ENCODE measurements at regions not wholly inside any gene's neighbourhood (a gene's known extent, or its start where the extent isn't known, plus 50 kb on each side); places are given as distances from the start of the nearest gene placed in this dataset.

GRCh38 chr4:181682367-181683047 is 560.7 kb upstream of the TENM3 start:
- Histone ChIP-seq H3K4me1 (ENCODE audit: control insufficient read depth in 1 of 2, extremely low read depth in 1 of 2, insufficient read depth in 2 of 2, low read length in 2 of 2) (no peaks in the 10 kb centered on the region), H3K9me3 (no peaks in the 10 kb centered on the region), H3K27me3 (replicated peaks in 1 of 2; ENCODE audit: control insufficient read depth in 2 of 2, extremely low read depth in 1 of 2, insufficient read depth in 2 of 2, low read length in 1 of 2) (no peaks in the 10 kb centered on the region), H3K36me3 (ENCODE audit: control insufficient read depth in 2 of 2, extremely low read depth in 1 of 2, insufficient read depth in 1 of 2, low read length in 1 of 2) (no peaks in the 10 kb centered on the region), H3K4me3 (ENCODE audit: control insufficient read depth in 1 of 2, extremely low read depth in 1 of 2, low read length in 1 of 2) (no peak overlapping the region), H3K27ac (ENCODE audit: low read length) (no peak overlapping the region)
- no peaks in the 10 kb centered on the region for H3K27me3 Mint-ChIP-seq
- H3K4me1 Mint-ChIP-seq, result no peaks in the 10 kb centered on the region
- no peak for ATAC-seq (replicated peaks in 1 of 4)
- no peak for DNase-seq
- WGBS (ENCODE audit: insufficient coverage), result no CpG with 5 or more reads among the region's 3 CpGs
- H3K9me3 Mint-ChIP-seq, result peaks cover 0 to 8% (median 1%) of the 10 kb centered on the region in 3 donors
- H3K4me3 Mint-ChIP-seq, result no peak overlapping the region
- CTCF ChIA-PET, result no interaction called here
- no peaks in the 10 kb centered on the region for H3K36me3 Mint-ChIP-seq
- POLR2A ChIA-PET, result no interaction called here
- no peak overlapping the region for H3K27ac Mint-ChIP-seq

GRCh38 chr4:181684310-181684709 is 558.9 kb upstream of the TENM3 start:
- no peak overlapping the region for H3K27ac Mint-ChIP-seq
- H3K4me1 Mint-ChIP-seq, result no peaks in the 10 kb centered on the region
- no peaks in the 10 kb centered on the region for H3K9me3 ChIP-seq
- no peaks in the 10 kb centered on the region for H3K27me3 ChIP-seq (replicated peaks in 1 of 2; ENCODE audit: control insufficient read depth in 2 of 2, extremely low read depth in 1 of 2, insufficient read depth in 2 of 2, low read length in 1 of 2)
- CTCF ChIA-PET, result no interaction called here
- ATAC-seq (replicated peaks in 1 of 4) (no peak), DNase-seq (no peak)
- H3K27me3 Mint-ChIP-seq, result no peaks in the 10 kb centered on the region
- no peaks in the 10 kb centered on the region for H3K36me3 Mint-ChIP-seq
- no peaks in the 10 kb centered on the region for H3K36me3 ChIP-seq (ENCODE audit: control insufficient read depth in 2 of 2, extremely low read depth in 1 of 2, insufficient read depth in 1 of 2, low read length in 1 of 2)
- H3K4me3 Mint-ChIP-seq, result no peak overlapping the region
- H3K9me3 Mint-ChIP-seq, result peaks cover 0 to 1% (median 0%) of the 10 kb centered on the region in 3 donors
- no peaks in the 10 kb centered on the region for H3K4me1 ChIP-seq (ENCODE audit: control insufficient read depth in 1 of 2, extremely low read depth in 1 of 2, insufficient read depth in 2 of 2, low read length in 2 of 2)
- H3K4me3 ChIP-seq (ENCODE audit: control insufficient read depth in 1 of 2, extremely low read depth in 1 of 2, low read length in 1 of 2), result no peak overlapping the region
- no CpG with 5 or more reads among the region's 2 CpGs for WGBS (ENCODE audit: insufficient coverage)
- no peak overlapping the region for H3K27ac ChIP-seq (ENCODE audit: low read length)
- POLR2A ChIA-PET, result no interaction called here

- WGBS (ENCODE audit: insufficient coverage), result no CpG with 5 or more reads among the region's 2 CpGs
- ATAC-seq (replicated peaks in 1 of 4) (no peak), DNase-seq (no peak)
- Mint-ChIP-seq H3K27ac (no peak overlapping the region), H3K36me3 (no peaks in the 10 kb centered on the region), H3K27me3 (no peaks in the 10 kb centered on the region), H3K9me3 (peaks cover 0 to 3% (median 1%) of the 10 kb centered on the region in 3 donors), H3K4me1 (no peaks in the 10 kb centered on the region), H3K4me3 (no peak overlapping the region)
- Histone ChIP-seq H3K36me3 (ENCODE audit: control insufficient read depth in 2 of 2, extremely low read depth in 1 of 2, insufficient read depth in 1 of 2, low read length in 1 of 2) (no peaks in the 10 kb centered on the region), H3K4me1 (ENCODE audit: control insufficient read depth in 1 of 2, extremely low read depth in 1 of 2, insufficient read depth in 2 of 2, low read length in 2 of 2) (no peaks in the 10 kb centered on the region), H3K4me3 (ENCODE audit: control insufficient read depth in 1 of 2, extremely low read depth in 1 of 2, low read length in 1 of 2) (no peak overlapping the region), H3K27me3 (replicated peaks in 1 of 2; ENCODE audit: control insufficient read depth in 2 of 2, extremely low read depth in 1 of 2, insufficient read depth in 2 of 2, low read length in 1 of 2) (no peaks in the 10 kb centered on the region), H3K27ac (ENCODE audit: low read length) (no peak overlapping the region), H3K9me3 (no peaks in the 10 kb centered on the region)
- ChIA-PET POLR2A (interaction anchor here in 1 of 2 donors (0.6 kb wide), 1 partner anchor 8 kb away, joined by 7 read pairs; no protein-coding TSS in a partner anchor), CTCF (interaction anchor here in 1 of 2 donors (0.6 kb wide), 1 partner anchor 10 kb away, joined by 5 read pairs; no protein-coding TSS in a partner anchor)
These were observed 557.7 kb upstream of the TENM3 start for GRCh38 chr4:181685461-181685860.

- no peak for ATAC-seq (replicated peaks in 1 of 4)
- no peaks in the 10 kb centered on the region for H3K27me3 Mint-ChIP-seq
- WGBS (ENCODE audit: insufficient coverage), result 100% methylated on average over 1 of the region's 4 CpGs
- no peak overlapping the region for H3K4me3 Mint-ChIP-seq
- H3K27ac ChIP-seq (ENCODE audit: low read length), result no peak overlapping the region
- POLR2A ChIA-PET, result no interaction called here
- no peak for DNase-seq
- H3K27me3 ChIP-seq (replicated peaks in 1 of 2; ENCODE audit: control insufficient read depth in 2 of 2, extremely low read depth in 1 of 2, insufficient read depth in 2 of 2, low read length in 1 of 2), result no peaks in the 10 kb centered on the region
- peaks cover 0 to 3% (median 1%) of the 10 kb centered on the region in 3 donors for H3K9me3 Mint-ChIP-seq
- H3K36me3 ChIP-seq (ENCODE audit: control insufficient read depth in 2 of 2, extremely low read depth in 1 of 2, insufficient read depth in 1 of 2, low read length in 1 of 2), result no peaks in the 10 kb centered on the region
- no peak overlapping the region for H3K27ac Mint-ChIP-seq
- CTCF ChIA-PET, result interaction anchor here in 1 of 2 donors (0.6 kb wide), 1 partner anchor 10 kb away, joined by 5 read pairs; no protein-coding TSS in a partner anchor
- H3K4me3 ChIP-seq (ENCODE audit: control insufficient read depth in 1 of 2, extremely low read depth in 1 of 2, low read length in 1 of 2), result no peak overlapping the region
- no peaks in the 10 kb centered on the region for H3K9me3 ChIP-seq
- no peaks in the 10 kb centered on the region for H3K4me1 ChIP-seq (ENCODE audit: control insufficient read depth in 1 of 2, extremely low read depth in 1 of 2, insufficient read depth in 2 of 2, low read length in 2 of 2)
- H3K4me1 Mint-ChIP-seq, result no peaks in the 10 kb centered on the region
- no peaks in the 10 kb centered on the region for H3K36me3 Mint-ChIP-seq
These were observed 557.3 kb upstream of the TENM3 start for GRCh38 chr4:181685911-181686310.

- no CpG with 5 or more reads among the region's 4 CpGs for WGBS (ENCODE audit: insufficient coverage)
- no peaks in the 10 kb centered on the region for H3K4me1 ChIP-seq (ENCODE audit: control insufficient read depth in 1 of 2, extremely low read depth in 1 of 2, insufficient read depth in 2 of 2, low read length in 2 of 2)
- no peaks in the 10 kb centered on the region for H3K36me3 Mint-ChIP-seq
- H3K9me3 ChIP-seq, result no peaks in the 10 kb centered on the region
- no peaks in the 10 kb centered on the region for H3K27me3 ChIP-seq (replicated peaks in 1 of 2; ENCODE audit: control insufficient read depth in 2 of 2, extremely low read depth in 1 of 2, insufficient read depth in 2 of 2, low read length in 1 of 2)
- no peaks in the 10 kb centered on the region for H3K27me3 Mint-ChIP-seq
- POLR2A ChIA-PET, result no interaction called here
- H3K27ac ChIP-seq (ENCODE audit: low read length), result no peak overlapping the region
- H3K4me3 Mint-ChIP-seq, result no peak overlapping the region
- DNase-seq (no peak), ATAC-seq (replicated peaks in 1 of 4) (no peak)
- H3K27ac Mint-ChIP-seq, result no peak overlapping the region
- peaks cover 0 to 3% (median 1%) of the 10 kb centered on the region in 3 donors for H3K9me3 Mint-ChIP-seq
- H3K36me3 ChIP-seq (ENCODE audit: control insufficient read depth in 2 of 2, extremely low read depth in 1 of 2, insufficient read depth in 1 of 2, low read length in 1 of 2), result no peaks in the 10 kb centered on the region
- no peaks in the 10 kb centered on the region for H3K4me1 Mint-ChIP-seq
- CTCF ChIA-PET, result no interaction called here
- H3K4me3 ChIP-seq (ENCODE audit: control insufficient read depth in 1 of 2, extremely low read depth in 1 of 2, low read length in 1 of 2), result no peak overlapping the region
These were observed 556.1 kb upstream of the TENM3 start for GRCh38 chr4:181687116-181687515.

GRCh38 chr4:181688432-181688831 is 554.8 kb upstream of the TENM3 start:
- no peaks in the 10 kb centered on the region for H3K36me3 ChIP-seq (ENCODE audit: control insufficient read depth in 2 of 2, extremely low read depth in 1 of 2, insufficient read depth in 1 of 2, low read length in 1 of 2)
- ATAC-seq (replicated peaks in 1 of 4), result no peak

More at GRCh38 chr4:181688432-181688831, 554.8 kb upstream of the TENM3 start:
- no peak overlapping the region for H3K27ac Mint-ChIP-seq
- Histone ChIP-seq H3K9me3 (no peaks in the 10 kb centered on the region), H3K4me1 (ENCODE audit: control insufficient read depth in 1 of 2, extremely low read depth in 1 of 2, insufficient read depth in 2 of 2, low read length in 2 of 2) (no peaks in the 10 kb centered on the region), H3K27me3 (replicated peaks in 1 of 2; ENCODE audit: control insufficient read depth in 2 of 2, extremely low read depth in 1 of 2, insufficient read depth in 2 of 2, low read length in 1 of 2) (no peaks in the 10 kb centered on the region), H3K27ac (ENCODE audit: low read length) (no peak overlapping the region), H3K4me3 (ENCODE audit: control insufficient read depth in 1 of 2, extremely low read depth in 1 of 2, low read length in 1 of 2) (no peak overlapping the region)
- DNase-seq, result no peak
- H3K4me1 Mint-ChIP-seq, result no peaks in the 10 kb centered on the region
- no peaks in the 10 kb centered on the region for H3K36me3 Mint-ChIP-seq
- CTCF ChIA-PET, result no interaction called here
- H3K27me3 Mint-ChIP-seq, result no peaks in the 10 kb centered on the region
- H3K4me3 Mint-ChIP-seq, result no peak overlapping the region
- H3K9me3 Mint-ChIP-seq, result peaks cover 0 to 7% (median 1%) of the 10 kb centered on the region in 3 donors
- POLR2A ChIA-PET, result no interaction called here
- WGBS (ENCODE audit: insufficient coverage), result 83% methylated on average over 1 of the region's 3 CpGs
